Coronary artery (tissue), 2 donors: ENCODE measurements at regions not wholly inside any gene's neighbourhood (a gene's known extent, or its start where the extent isn't known, plus 50 kb on each side); places are given as distances from the start of the nearest gene placed in this dataset.

Source experiments
- DNase-seq: peaks from one replicate; pipeline ENCODE4 v3.0.0-alpha.2; 2017; ENCODE audit warnings: low spot score
- H3K27ac ChIP-seq, 2 donors: fragments of 200-600 bp; sonication (generic); one replicate each; pipeline ENCODE4 v1.5.1; 2016 to 2019
- H3K4me3 ChIP-seq: fragments of 200-600 bp; sonication (generic); 2 replicates; pipeline ENCODE4 v1.5.1; 2016; ENCODE audit warnings: mild to moderate bottlenecking, moderate library complexity
- TF ChIP-seq, protein P1 (sequence below): fragments of 200-600 bp; sonication (generic); IDR thresholded peaks from one replicate; pipeline ENCODE4 v1.5.1; 2019; ENCODE audit warnings: antibody characterized with exemption

DNA sequence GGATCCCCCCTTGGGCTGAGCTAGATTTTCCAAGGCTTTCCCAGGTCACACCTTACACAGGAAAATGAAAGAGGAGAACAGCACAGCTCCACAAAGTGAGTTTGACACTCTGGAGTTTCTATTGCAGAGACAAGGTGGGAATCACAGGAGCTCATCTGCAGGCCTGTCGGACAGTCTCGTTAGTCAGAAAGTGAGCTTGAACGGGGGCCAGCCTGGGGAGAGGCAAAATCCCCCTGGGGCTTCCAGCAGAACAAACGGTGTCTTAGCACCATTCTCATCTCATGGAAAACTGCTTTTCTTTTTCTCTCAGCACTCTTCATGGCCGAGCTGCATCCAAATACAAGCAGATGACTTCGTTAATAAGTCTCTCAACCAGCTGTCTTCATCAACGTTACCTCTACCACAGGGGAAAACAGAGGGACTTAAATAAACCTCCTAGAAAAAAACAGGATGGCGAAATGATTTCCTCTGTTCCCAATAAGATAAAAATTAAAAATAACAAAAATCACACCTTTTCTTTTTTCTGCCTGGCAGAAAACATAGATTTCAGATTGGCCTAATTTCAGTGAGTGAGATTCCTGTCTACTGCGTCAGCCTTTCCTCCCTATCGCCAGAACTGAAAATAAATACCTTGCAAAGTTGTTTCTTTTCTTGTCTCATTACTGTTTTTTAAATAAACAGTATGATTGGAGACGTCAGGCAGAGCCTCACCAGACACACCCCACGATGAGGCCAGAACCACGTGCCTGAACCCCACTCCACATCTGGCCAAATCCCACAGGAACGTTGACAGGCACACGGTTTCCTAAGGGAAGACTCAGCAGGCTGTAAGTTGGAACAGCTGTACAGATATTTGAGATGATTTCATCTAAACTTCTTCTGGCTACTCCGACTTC is 219.0 kb downstream of the TTLL2 start:
- Histone ChIP-seq H3K27ac (peak overlapping the region; percentile 75 to 83), H3K4me3 (peak overlapping the region; percentile 33)
- TF ChIP-seq, protein P1, sequence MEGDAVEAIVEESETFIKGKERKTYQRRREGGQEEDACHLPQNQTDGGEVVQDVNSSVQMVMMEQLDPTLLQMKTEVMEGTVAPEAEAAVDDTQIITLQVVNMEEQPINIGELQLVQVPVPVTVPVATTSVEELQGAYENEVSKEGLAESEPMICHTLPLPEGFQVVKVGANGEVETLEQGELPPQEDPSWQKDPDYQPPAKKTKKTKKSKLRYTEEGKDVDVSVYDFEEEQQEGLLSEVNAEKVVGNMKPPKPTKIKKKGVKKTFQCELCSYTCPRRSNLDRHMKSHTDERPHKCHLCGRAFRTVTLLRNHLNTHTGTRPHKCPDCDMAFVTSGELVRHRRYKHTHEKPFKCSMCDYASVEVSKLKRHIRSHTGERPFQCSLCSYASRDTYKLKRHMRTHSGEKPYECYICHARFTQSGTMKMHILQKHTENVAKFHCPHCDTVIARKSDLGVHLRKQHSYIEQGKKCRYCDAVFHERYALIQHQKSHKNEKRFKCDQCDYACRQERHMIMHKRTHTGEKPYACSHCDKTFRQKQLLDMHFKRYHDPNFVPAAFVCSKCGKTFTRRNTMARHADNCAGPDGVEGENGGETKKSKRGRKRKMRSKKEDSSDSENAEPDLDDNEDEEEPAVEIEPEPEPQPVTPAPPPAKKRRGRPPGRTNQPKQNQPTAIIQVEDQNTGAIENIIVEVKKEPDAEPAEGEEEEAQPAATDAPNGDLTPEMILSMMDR = no peak
- DNase-seq = no peak

DNA sequence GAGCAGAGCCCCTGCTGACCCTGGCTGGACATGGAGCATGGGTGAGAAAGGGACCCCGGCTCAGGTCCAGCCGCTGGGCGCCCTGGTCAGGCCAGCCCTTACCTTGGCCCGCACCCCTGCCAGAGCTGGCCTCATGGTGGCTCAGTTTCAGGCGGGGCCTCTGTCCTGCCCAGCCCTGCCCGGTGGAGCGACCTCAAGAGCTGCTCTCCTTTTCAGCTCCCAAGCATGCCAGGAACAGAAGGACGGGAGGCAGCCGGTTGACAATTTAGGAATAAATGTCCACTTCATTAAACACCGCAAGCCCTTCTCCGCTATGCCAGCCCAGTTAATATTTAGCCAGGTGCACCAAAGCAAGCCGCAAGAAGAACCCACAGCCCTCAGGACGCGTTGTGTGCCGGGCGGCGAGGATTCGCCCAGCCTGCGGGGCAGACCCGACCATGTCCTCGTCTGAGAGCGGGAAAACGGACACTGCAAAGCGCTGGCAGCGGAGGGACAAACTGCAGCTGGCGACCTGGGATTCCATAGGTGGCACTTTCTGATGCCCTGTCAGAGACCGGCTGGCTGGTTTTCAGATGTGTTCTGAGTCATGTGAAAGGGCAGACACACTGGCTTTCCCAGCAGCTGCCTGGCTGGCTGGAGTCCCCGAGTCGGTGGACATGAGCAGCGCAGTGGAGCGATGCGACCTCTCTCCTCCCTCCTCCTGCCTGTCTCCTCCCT is 221.9 kb downstream of the TTLL2 start:
- Histone ChIP-seq H3K4me3 (no peak overlapping the region), H3K27ac (peak overlapping the region in 1 of 2 donors; percentile 7)
- DNase-seq = peak; percentile 71
- TF ChIP-seq, protein P1 = no peak

DNA sequence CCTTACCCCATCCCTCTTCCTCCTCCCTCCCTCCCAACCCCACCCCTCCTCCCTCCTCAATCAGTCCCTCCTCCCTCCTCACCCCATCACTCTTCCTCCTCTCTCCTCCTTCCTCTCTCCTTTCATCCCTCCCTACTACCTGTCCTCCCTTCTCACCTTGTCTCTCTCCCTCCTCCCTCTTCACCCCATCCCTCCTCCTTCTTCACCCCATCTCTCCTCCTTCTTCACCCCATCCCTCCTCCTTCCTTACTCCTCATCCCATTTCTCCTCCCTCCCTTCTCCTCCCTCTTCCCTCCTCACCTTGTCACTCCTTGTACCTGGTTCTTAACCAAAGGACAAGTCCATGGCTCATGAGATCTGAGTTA is 222.4 kb downstream of the TTLL2 start:
- peak overlapping the region in 1 of 2 donors; percentile 7 for H3K27ac ChIP-seq
- no peak overlapping the region for H3K4me3 ChIP-seq
- TF ChIP-seq, protein P1 = no peak
- DNase-seq = no peak

DNA sequence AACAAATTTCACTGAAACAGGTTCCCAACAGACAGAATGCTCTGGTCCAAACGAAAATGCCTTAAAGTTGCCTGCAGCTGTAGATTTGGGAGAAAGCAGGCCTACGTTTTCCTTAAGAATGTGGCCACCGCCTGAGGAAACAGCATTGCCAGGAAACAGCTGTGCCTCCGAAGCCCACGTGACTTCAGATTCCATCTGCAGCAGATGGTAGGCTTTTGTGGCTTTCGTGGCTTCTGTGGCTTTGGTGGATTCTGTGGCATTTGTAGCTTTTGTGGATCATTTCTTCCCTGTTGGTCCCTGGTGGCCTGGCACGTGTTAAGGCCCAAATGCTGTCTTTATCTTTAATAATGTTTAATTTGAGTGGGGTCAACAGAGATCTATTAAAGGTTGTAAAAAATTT is 222.9 kb downstream of the TTLL2 start:
- TF ChIP-seq, protein P1 = no peak
- H3K4me3 ChIP-seq = no peak overlapping the region
- peak overlapping the region in 1 of 2 donors; percentile 7 for H3K27ac ChIP-seq
- DNase-seq = peak; percentile 9

DNA sequence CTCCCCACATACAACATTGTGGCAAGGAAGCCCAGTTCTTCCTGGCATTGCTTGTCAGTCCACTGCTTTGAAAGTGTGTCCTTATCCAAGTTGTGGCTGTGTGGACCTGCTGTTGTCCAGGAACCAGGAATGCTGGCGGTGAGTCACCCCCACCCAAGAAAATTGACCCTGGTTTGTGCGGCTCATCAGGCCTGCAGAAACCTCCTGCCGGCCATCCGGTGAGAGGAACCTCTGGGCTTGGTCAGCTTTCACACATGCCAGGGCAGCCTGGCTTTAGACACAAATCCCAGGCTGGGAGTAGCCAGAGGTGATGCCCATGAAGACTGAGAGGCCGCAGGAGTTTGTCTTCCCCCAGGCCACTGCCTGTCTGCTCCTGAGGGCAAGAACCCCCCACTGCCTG is 223.6 kb downstream of the TTLL2 start:
- DNase-seq = no peak
- TF ChIP-seq, protein P1 = no peak
- Histone ChIP-seq H3K27ac (peak overlapping the region; percentile 54 to 70), H3K4me3 (no peak overlapping the region)

DNA sequence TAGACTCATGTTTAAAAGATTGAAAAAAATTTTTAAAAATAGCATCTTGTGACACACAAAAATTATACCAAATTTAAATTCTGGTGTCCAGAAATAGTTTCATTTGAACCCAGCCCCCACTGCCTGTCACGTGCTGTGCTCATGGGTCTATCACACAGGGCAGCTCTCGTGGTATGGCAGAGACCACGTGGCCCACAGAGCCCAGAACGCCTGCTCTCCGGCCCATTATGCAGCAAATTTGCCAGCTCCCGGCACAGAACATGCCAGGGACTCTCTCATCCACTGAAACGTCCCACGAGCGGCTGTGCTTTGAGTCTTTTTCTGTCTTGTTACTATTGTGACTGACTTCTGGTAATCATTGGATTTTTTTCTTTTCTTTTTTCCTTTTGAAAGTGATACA is 224.3 kb downstream of the TTLL2 start:
- no peak for DNase-seq
- TF ChIP-seq, protein P1 = no peak
- peak overlapping the region; percentile 63 to 70 for H3K27ac ChIP-seq
- H3K4me3 ChIP-seq = no peak overlapping the region
